A673 (cell line): ENCODE measurements at regions not wholly inside any gene's neighbourhood (a gene's known extent, or its start where the extent isn't known, plus 50 kb on each side); places are given as distances from the start of the nearest gene placed in this dataset.

Experiments used
- BruUV-seq: library from RNA; stranded (reverse); fragments of 400-500 nt; replicated peaks from 2 replicates; lab custom pipeline; 2021; lab: Mats Ljungman, UMichigan
- CTCF ChIA-PET: fragments of 300-600 bp; sonication (Branson Sonifier 250); formaldehyde crosslinking; loops from one replicate; lab custom pipeline; 2022; ENCODE audit warnings: antibody characterized with exemption; lab: Charles Lee
- POLR2A ChIA-PET: fragments of 300-600 bp; sonication (Branson Sonifier 250); formaldehyde crosslinking; loops from one replicate; lab custom pipeline; 2022; ENCODE audit warnings: antibody characterized with exemption; ENCODE audit not compliant: low non-redundant PET; lab: Charles Lee
- DNase-seq: peaks from one replicate; pipeline ENCODE4 v3.0.0-alpha.2; 2015; ENCODE audit warnings: low spot score
- H3K27ac ChIP-seq: fragments of 200-600 bp; sonication (generic); 2 replicates; pipeline ENCODE4 v1.5.1; 2016; ENCODE audit warnings: mixed run types, low read depth, mild to moderate bottlenecking, mixed read lengths, antibody characterized with exemption, low read length; ENCODE audit not compliant: poor library complexity, severe bottlenecking
- H3K27me3 ChIP-seq: fragments of 200-600 bp; sonication (generic); replicated peaks from 2 replicates; pipeline ENCODE4 v1.6.1; 2017; ENCODE audit warnings: mixed run types, low read depth, mild to moderate bottlenecking, mixed read lengths, antibody characterized with exemption, low read length; ENCODE audit not compliant: insufficient read depth, poor library complexity
- H3K36me3 ChIP-seq: fragments of 200-600 bp; sonication (generic); 2 replicates; pipeline ENCODE4 v1.6.1; 2016; ENCODE audit warnings: mixed run types, mild to moderate bottlenecking, mixed read lengths, antibody characterized with exemption, low read length; ENCODE audit not compliant: insufficient read depth, poor library complexity, severe bottlenecking
- H3K4me1 ChIP-seq: fragments of 200-600 bp; sonication (generic); 2 replicates; pipeline ENCODE4 v1.6.1; 2017; ENCODE audit warnings: mixed run types, mild to moderate bottlenecking, mixed read lengths, antibody characterized with exemption, low read length; ENCODE audit not compliant: insufficient read depth, poor library complexity, severe bottlenecking
- H3K4me3 ChIP-seq: fragments of 200-600 bp; sonication (generic); 2 replicates; pipeline ENCODE4 v1.5.1; 2016; ENCODE audit warnings: low read depth, mixed run types, mild to moderate bottlenecking, mixed read lengths, low read length; ENCODE audit not compliant: poor library complexity, severe bottlenecking
- H3K9me3 ChIP-seq: fragments of 200-600 bp; sonication (generic); 2 replicates; pipeline ENCODE4 v1.6.1; 2016; ENCODE audit warnings: mixed run types, low read depth, mild to moderate bottlenecking, mixed read lengths, antibody characterized with exemption, low read length; ENCODE audit not compliant: poor library complexity, severe bottlenecking
- EZH2 ChIP-seq: fragments of 200-600 bp; sonication (generic); IDR thresholded peaks from 2 replicates; pipeline ENCODE4 v1.6.1; 2017; ENCODE audit warnings: borderline replicate concordance, low read depth, mild to moderate bottlenecking, mixed read lengths, antibody characterized with exemption, low read length; ENCODE audit not compliant: poor library complexity, severe bottlenecking
- intact Hi-C: fragments of 100-400 bp; cut with micrococcal nuclease; formaldehyde crosslinking; loops from one replicate; pipeline ENCODE4 v1.10.0; 2022; ENCODE audit not compliant: unreplicated experiment
- TF ChIP-seq, protein P1 (sequence below): fragments of 300-800, 200-600 bp; sonication (generic); conservative IDR thresholded peaks from 2 replicates; pipeline ENCODE4 v1.5.1; 2017; ENCODE audit warnings: low read depth, mild to moderate bottlenecking, antibody characterized with exemption, low read length, moderate library complexity, mixed read lengths

DNA sequence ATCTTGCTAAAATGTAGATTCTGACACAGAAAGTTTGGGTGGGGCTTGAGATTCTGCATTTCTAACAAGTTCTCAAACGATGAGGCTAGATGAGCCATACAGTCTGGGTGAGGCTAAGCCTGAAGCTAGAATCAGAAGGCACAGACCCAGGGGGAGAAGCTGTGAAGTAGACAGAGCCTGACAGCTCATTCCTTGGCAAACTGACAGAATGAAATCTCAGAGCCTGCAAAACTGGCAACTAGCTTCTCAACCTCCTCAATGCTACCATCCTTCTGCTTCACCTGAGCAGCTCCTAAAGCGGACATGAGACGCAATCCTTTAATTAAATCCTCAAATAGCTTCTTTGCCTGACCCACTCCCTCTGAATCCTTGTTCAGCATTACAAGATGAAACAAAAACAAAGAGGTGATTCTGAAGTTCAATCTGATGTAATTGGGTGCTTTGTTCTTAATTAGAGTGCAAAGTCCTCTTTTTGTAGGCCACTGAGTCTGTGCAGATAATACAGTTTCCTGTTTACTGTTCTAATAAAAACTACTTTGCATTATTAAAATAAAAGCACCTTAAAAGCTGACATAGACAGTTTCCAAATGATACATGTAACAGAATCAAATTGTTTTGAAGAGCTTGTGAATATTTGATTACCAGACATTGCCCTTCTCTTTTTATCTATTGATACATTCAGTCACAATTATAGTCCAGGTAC is 71.0 kb upstream of the BMP2K start:
- no peak overlapping the region for H3K4me3 ChIP-seq
- H3K36me3 ChIP-seq: no peaks in the 10 kb centered on the region
- intact Hi-C loops: no loop called here
- POLR2A ChIA-PET: no interaction called here
- H3K27me3 ChIP-seq: no peaks in the 10 kb centered on the region
- BruUV-seq: no TSS peak
- no peaks in the 10 kb centered on the region for H3K9me3 ChIP-seq
- no peaks in the 10 kb centered on the region for H3K4me1 ChIP-seq
- CTCF ChIA-PET: no interaction called here
- TF ChIP-seq EZH2: no peak
- TF ChIP-seq, protein P1, sequence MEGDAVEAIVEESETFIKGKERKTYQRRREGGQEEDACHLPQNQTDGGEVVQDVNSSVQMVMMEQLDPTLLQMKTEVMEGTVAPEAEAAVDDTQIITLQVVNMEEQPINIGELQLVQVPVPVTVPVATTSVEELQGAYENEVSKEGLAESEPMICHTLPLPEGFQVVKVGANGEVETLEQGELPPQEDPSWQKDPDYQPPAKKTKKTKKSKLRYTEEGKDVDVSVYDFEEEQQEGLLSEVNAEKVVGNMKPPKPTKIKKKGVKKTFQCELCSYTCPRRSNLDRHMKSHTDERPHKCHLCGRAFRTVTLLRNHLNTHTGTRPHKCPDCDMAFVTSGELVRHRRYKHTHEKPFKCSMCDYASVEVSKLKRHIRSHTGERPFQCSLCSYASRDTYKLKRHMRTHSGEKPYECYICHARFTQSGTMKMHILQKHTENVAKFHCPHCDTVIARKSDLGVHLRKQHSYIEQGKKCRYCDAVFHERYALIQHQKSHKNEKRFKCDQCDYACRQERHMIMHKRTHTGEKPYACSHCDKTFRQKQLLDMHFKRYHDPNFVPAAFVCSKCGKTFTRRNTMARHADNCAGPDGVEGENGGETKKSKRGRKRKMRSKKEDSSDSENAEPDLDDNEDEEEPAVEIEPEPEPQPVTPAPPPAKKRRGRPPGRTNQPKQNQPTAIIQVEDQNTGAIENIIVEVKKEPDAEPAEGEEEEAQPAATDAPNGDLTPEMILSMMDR: no peak
- peak; percentile 7 for DNase-seq
- no peak overlapping the region for H3K27ac ChIP-seq

DNA sequence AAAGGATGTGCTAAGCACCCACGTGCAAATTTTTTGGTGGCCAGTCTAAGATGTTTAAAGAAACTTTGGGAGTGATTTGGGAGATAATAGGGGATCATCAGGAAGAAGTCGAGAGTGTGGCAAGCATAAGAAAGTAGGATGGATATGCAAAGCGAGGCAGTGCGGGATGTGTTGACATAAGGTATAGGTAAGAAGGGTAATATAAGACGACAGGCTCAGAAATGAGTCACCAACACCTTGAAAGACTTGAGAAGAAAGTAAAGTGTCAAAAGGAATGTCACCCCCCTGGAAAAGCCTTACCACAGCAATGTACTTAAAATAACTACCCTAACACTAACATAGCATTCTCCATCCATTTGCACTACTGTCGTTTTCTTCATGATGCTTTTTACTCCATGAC is 69.8 kb upstream of the BMP2K start:
- intact Hi-C loops: no loop called here
- no peaks in the 10 kb centered on the region for H3K9me3 ChIP-seq
- no TSS peak for BruUV-seq
- ChIA-PET POLR2A (no interaction called here), CTCF (no interaction called here)
- no peaks in the 10 kb centered on the region for H3K4me1 ChIP-seq
- H3K27me3 ChIP-seq: no peaks in the 10 kb centered on the region
- no peak overlapping the region for H3K27ac ChIP-seq
- H3K4me3 ChIP-seq: no peak overlapping the region
- DNase-seq: no peak
- no peaks in the 10 kb centered on the region for H3K36me3 ChIP-seq
- TF ChIP-seq, protein P1: no peak
- TF ChIP-seq EZH2: no peak

DNA sequence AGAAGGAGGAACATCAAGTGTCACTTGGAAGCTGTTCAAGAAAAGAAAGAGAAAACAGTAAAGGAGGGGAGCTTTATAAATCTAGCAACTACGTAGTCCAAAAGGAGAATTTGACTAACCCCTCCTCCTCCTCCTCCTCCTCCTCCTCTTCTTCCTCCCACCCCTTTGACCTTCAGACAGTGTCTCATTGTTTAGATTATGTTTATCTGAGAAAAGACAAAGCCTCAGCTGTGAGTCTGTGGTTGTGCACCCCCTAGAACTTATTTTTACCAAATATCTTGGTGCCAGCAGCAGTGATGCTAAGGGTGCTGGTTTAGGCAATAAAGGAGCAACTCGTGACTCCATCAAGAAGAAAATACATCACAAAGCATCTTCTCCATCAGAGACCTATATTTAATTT is 68.9 kb upstream of the BMP2K start:
- intact Hi-C loops: no loop called here
- Histone ChIP-seq H3K27me3 (no peaks in the 10 kb centered on the region), H3K36me3 (no peaks in the 10 kb centered on the region), H3K4me1 (no peaks in the 10 kb centered on the region), H3K9me3 (no peaks in the 10 kb centered on the region), H3K4me3 (no peak overlapping the region), H3K27ac (no peak overlapping the region)
- no TSS peak for BruUV-seq
- TF ChIP-seq EZH2: no peak
- TF ChIP-seq, protein P1: no peak
- CTCF ChIA-PET: no interaction called here
- POLR2A ChIA-PET: no interaction called here
- no peak for DNase-seq
